OCI-LY7 (cell line): ENCODE measurements at regions not wholly inside any gene's neighbourhood (a gene's known extent, or its start where the extent isn't known, plus 50 kb on each side); places are given as distances from the start of the nearest gene placed in this dataset.
A peak's percentile ranks its signal among the peaks of the same experiment; 100 is the strongest.

ENCODE experiments used
- BruUV-seq: library from RNA; stranded (reverse); fragments of 400-500 nt; replicated peaks from 2 replicates; lab custom pipeline; 2021; lab: Mats Ljungman, UMichigan
- CTCF ChIA-PET: fragments of 300-600 bp; sonication (Branson Sonifier 250); formaldehyde crosslinking; loops from one replicate; lab custom pipeline; 2022; ENCODE audit warnings: antibody characterized with exemption; ENCODE audit not compliant: unreplicated experiment; lab: Charles Lee
- POLR2A ChIA-PET: fragments of 300-600 bp; sonication (Branson Sonifier 250); formaldehyde crosslinking; loops from one replicate; lab custom pipeline; 2022; ENCODE audit warnings: antibody characterized with exemption; lab: Charles Lee
- DNase-seq: peaks from one replicate; pipeline ENCODE4 v3.0.0-alpha.2; 2015; ENCODE audit warnings: low spot score
- H2AFZ ChIP-seq: fragments of 200-600 bp; sonication (generic), shearing (Covaris generic); 2 replicates; pipeline ENCODE4 v1.6.1; 2014; ENCODE audit warnings: mild to moderate bottlenecking, antibody characterized with exemption, low read length, moderate library complexity
- H3K27ac ChIP-seq: fragments of 200-600 bp; sonication (generic); 2 replicates; pipeline ENCODE4 v1.5.1; 2014; ENCODE audit warnings: mixed run types, low read depth, mild to moderate bottlenecking, moderate library complexity, low read length, inconsistent platforms; ENCODE audit not compliant: poor library complexity, severe bottlenecking
- H3K36me3 ChIP-seq: fragments of 200-600 bp; sonication (generic); 2 replicates; pipeline ENCODE4 v1.6.1; 2014; ENCODE audit warnings: mild to moderate bottlenecking, antibody characterized with exemption, low read length, moderate library complexity, mixed read lengths; ENCODE audit not compliant: insufficient read depth
- H3K4me1 ChIP-seq: fragments of 200-600 bp; sonication (generic); 2 replicates; pipeline ENCODE4 v1.5.1; 2014; ENCODE audit warnings: mild to moderate bottlenecking, low read length; ENCODE audit not compliant: insufficient read depth, poor library complexity, severe bottlenecking
- H3K4me2 ChIP-seq: fragments of 200-600 bp; sonication (generic); 2 replicates; pipeline ENCODE4 v1.6.1; 2014; ENCODE audit warnings: mild to moderate bottlenecking, low read length
- H3K4me3 ChIP-seq: fragments of 200-600 bp; sonication (generic); 2 replicates; pipeline ENCODE4 v1.5.1; 2014; ENCODE audit warnings: mild to moderate bottlenecking, low read depth, low read length; ENCODE audit not compliant: poor library complexity, severe bottlenecking
- H3K79me2 ChIP-seq: fragments of 200-600 bp; sonication (generic); 2 replicates; pipeline ENCODE4 v1.6.1; 2016; ENCODE audit warnings: low read depth, mild to moderate bottlenecking, low read length, moderate library complexity, mixed read lengths; ENCODE audit not compliant: insufficient read depth
- H3K9me2 ChIP-seq: fragments of 200-600 bp; sonication (generic); 2 replicates; pipeline ENCODE4 v1.6.1; 2016; ENCODE audit warnings: mild to moderate bottlenecking, low read length, mixed read lengths; ENCODE audit not compliant: insufficient read depth
- H3K9me3 ChIP-seq: fragments of 200-600 bp; sonication (generic); 2 replicates; pipeline ENCODE4 v1.6.1; 2014; ENCODE audit warnings: mild to moderate bottlenecking, mixed run types, low read length, mixed read lengths
- H4K20me1 ChIP-seq: fragments of 200-600 bp; sonication (generic); 2 replicates; pipeline ENCODE4 v1.6.1; 2014; ENCODE audit warnings: mild to moderate bottlenecking, antibody characterized with exemption, low read length, moderate library complexity, mixed read lengths; ENCODE audit not compliant: insufficient read depth
- EZH2phosphoT487 ChIP-seq: fragments of 200-600 bp; sonication (generic); IDR thresholded peaks from 2 replicates; pipeline ENCODE4 v1.6.1; 2018; ENCODE audit warnings: low read depth, borderline replicate concordance, mild to moderate bottlenecking, mixed run types, antibody characterized with exemption, low read length, moderate library complexity, mixed read lengths
- intact Hi-C: fragments of 100-400 bp; cut with micrococcal nuclease; formaldehyde crosslinking; loops from one replicate; pipeline ENCODE4 v1.10.0; 2022; ENCODE audit not compliant: unreplicated experiment
- TF ChIP-seq, protein P1 (sequence below): fragments of 200-600 bp; sonication (generic); conservative IDR thresholded peaks from 2 replicates; pipeline ENCODE4 v1.5.1; 2014; ENCODE audit warnings: mild to moderate bottlenecking, antibody characterized with exemption, low read length, moderate library complexity, mixed read lengths

DNA sequence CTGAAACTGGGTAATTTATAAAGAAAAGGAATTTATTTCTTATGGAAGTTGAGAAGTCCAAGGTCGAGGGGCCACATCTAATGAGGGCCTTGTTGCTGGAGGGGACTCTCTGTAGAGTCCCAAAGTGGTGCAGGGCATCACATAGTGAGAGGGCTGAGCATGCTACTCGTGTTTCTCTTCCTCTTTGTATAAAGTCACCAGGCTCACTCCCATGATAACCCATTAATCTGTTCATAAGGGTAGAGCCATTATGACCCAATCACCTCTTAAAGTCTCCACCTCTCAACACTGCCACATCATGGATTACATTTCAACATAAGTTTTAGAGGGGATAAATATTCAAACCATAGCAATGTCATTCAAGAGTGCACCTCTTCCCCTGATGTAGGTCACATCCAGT, 79.1 kb upstream of the ATP2B1 start:
- H4K20me1 ChIP-seq, result no peaks in the 10 kb centered on the region
- H3K79me2 ChIP-seq, result no peaks in the 10 kb centered on the region
- no peak overlapping the region for H3K4me2 ChIP-seq
- H3K4me3 ChIP-seq, result no peak overlapping the region
- DNase-seq, result no peak
- no TSS peak for BruUV-seq
- ChIA-PET CTCF (no interaction called here), POLR2A (no interaction called here)
- H3K9me3 ChIP-seq, result peaks cover 38% of the 10 kb centered on the region; the same call in 1 of the 2 replicates
- peaks cover 3% of the 10 kb centered on the region; the same call in 1 of the 2 replicates for H3K36me3 ChIP-seq
- intact Hi-C loops, result no loop called here
- H2AFZ ChIP-seq, result no peak overlapping the region
- peaks cover 11% of the 10 kb centered on the region for H3K4me1 ChIP-seq
- H3K9me2 ChIP-seq, result no peaks in the 10 kb centered on the region
- no peak overlapping the region for H3K27ac ChIP-seq
- TF ChIP-seq, protein P1, sequence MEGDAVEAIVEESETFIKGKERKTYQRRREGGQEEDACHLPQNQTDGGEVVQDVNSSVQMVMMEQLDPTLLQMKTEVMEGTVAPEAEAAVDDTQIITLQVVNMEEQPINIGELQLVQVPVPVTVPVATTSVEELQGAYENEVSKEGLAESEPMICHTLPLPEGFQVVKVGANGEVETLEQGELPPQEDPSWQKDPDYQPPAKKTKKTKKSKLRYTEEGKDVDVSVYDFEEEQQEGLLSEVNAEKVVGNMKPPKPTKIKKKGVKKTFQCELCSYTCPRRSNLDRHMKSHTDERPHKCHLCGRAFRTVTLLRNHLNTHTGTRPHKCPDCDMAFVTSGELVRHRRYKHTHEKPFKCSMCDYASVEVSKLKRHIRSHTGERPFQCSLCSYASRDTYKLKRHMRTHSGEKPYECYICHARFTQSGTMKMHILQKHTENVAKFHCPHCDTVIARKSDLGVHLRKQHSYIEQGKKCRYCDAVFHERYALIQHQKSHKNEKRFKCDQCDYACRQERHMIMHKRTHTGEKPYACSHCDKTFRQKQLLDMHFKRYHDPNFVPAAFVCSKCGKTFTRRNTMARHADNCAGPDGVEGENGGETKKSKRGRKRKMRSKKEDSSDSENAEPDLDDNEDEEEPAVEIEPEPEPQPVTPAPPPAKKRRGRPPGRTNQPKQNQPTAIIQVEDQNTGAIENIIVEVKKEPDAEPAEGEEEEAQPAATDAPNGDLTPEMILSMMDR, result no peak
- no peak for TF ChIP-seq EZH2phosphoT487

DNA sequence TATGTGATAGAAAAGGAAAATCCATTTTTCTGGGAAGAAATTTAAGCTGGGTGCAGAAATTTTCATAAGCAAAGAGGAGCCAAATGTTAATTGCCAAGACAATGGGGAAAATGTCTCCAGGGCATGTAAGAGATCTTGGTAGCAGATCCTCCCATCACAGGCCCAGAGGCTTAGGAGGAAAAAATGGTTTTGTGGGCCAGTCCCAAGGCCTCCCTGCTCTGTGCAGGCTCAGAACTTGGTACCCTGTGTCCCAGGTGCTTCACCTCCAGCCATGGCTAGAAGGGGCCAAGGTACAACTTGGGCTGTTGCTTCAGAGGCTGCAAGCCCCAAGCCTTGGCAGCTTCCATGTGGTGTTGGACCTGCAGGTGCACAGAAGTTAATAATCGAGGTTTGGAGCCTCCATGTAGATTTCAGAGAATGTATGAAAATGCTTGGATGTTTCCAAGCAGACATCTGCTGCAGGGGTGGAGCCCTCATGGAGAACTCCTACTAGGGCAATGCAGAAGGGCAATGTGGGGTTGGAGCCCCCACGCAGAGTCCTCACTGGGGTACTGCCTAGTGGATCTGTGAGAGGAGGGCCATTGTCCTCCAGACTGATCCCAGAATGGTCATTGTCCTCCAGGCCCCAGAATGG, 77.7 kb upstream of the ATP2B1 start:
- Histone ChIP-seq H3K9me2 (no peaks in the 10 kb centered on the region), H3K36me3 (peaks cover 3% of the 10 kb centered on the region; the same call in 1 of the 2 replicates), H4K20me1 (no peaks in the 10 kb centered on the region), H3K79me2 (no peaks in the 10 kb centered on the region), H3K4me3 (no peak overlapping the region), H2AFZ (no peak overlapping the region), H3K9me3 (peaks cover 38% of the 10 kb centered on the region; the same call in 1 of the 2 replicates), H3K4me1 (peaks cover 11% of the 10 kb centered on the region), H3K4me2 (no peak overlapping the region), H3K27ac (no peak overlapping the region)
- intact Hi-C loops, result no loop called here
- ChIA-PET CTCF (no interaction called here), POLR2A (interaction anchor here (0.8 kb wide), 1 partner anchor 31 kb away, joined by 5 read pairs; no protein-coding TSS in a partner anchor)
- TF ChIP-seq EZH2phosphoT487, result no peak
- TF ChIP-seq, protein P1, result no peak
- no TSS peak for BruUV-seq
- peak; percentile 20 for DNase-seq

DNA sequence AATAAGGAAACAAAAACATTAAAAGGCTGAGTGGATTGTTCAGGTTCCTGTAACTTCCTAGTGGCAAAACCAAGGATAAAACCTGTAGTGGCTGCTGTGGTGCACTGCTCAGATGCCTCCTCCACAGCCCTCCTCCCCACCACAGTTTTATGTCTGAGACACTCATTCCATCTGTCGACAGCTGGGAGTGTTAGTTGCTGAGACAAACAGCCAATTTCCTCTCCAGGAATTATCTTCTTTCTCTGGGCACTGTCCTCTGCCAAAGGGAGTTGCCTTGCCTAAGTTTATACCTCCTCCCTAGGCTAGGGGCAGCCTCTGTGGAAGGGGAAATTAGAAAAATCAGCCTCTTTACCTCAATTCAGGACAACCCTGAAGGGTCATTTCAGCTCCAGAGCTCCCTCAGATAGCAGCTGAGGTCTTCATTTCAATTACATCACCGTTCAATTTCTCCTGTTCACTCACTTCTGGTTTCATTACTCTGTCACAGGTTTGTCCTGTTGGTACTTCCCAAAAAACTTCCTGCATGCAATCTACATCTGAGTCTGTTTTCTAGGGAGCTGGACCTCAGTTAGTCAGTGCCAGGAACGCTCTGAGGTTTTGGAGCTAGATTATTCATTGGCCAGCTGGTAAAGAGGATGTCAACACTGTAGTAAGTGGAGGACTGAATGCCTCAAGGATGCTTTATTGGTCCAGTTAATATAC, 74.9 kb upstream of the ATP2B1 start:
- no peaks in the 10 kb centered on the region for H4K20me1 ChIP-seq
- H3K36me3 ChIP-seq, result peaks cover 3% of the 10 kb centered on the region; the same call in 1 of the 2 replicates
- intact Hi-C loops, result no loop called here
- no peaks in the 10 kb centered on the region for H3K9me2 ChIP-seq
- peaks cover 32% of the 10 kb centered on the region; the same call in 1 of the 2 replicates for H3K9me3 ChIP-seq
- H3K79me2 ChIP-seq, result no peaks in the 10 kb centered on the region
- TF ChIP-seq, protein P1, result no peak
- no peak for TF ChIP-seq EZH2phosphoT487
- POLR2A ChIA-PET, result interaction anchor here (0.6 to 1.6 kb wide), 6 partner anchors 17 to 334 kb away, joined by 3 to 10 read pairs (median 4); no protein-coding TSS in a partner anchor
- H3K4me2 ChIP-seq, result no peak overlapping the region; the same call in 1 of the 2 replicates
- H2AFZ ChIP-seq, result no peak overlapping the region
- CTCF ChIA-PET, result no interaction called here
- no peaks in the 10 kb centered on the region for H3K4me1 ChIP-seq
- no peak for DNase-seq
- H3K4me3 ChIP-seq, result no peak overlapping the region
- no TSS peak for BruUV-seq
- no peak overlapping the region for H3K27ac ChIP-seq
